Suprapubic skin (tissue), 4 donors: ENCODE measurements at regions not wholly inside any gene's neighbourhood (a gene's known extent, or its start where the extent isn't known, plus 50 kb on each side); places are given as distances from the start of the nearest gene placed in this dataset.

Experiments
- DNase-seq, 2 donors: peaks; one replicate each; pipeline ENCODE4 v3.0.0-alpha.2; 2019; ENCODE audit warnings: low spot score in 2 of 2
- H3K27ac ChIP-seq: fragments of 200-600 bp; sonication (generic); one replicate; pipeline ENCODE4 v1.5.1; 2019
- H3K27me3 ChIP-seq: fragments of 200-600 bp; sonication (generic); one replicate; pipeline ENCODE4 v1.5.1; 2019
- H3K36me3 ChIP-seq: fragments of 200-600 bp; sonication (generic); one replicate; pipeline ENCODE4 v1.5.1; 2019
- H3K4me1 ChIP-seq: fragments of 200-600 bp; sonication (generic); one replicate; pipeline ENCODE4 v1.5.1; 2019
- H3K4me3 ChIP-seq: fragments of 200-600 bp; sonication (generic); one replicate; pipeline ENCODE4 v1.5.1; 2019; ENCODE audit warnings: mild to moderate bottlenecking
- H3K9me3 ChIP-seq: fragments of 200-600 bp; sonication (generic); one replicate; pipeline ENCODE4 v1.5.1; 2019
- EP300 ChIP-seq: sonication (generic); formaldehyde crosslinking; IDR thresholded peaks from one replicate; pipeline ENCODE4 v1.6.1; 2017; ENCODE audit warnings: antibody characterized with exemption
- POLR2A ChIP-seq, 2 donors: fragments of 450-650 bp; IDR thresholded peaks; one replicate each; pipeline ENCODE4 v1.6.1; 2017; ENCODE audit warnings: antibody characterized with exemption in 2 of 2, mild to moderate bottlenecking in 2 of 2, moderate library complexity in 2 of 2
- POLR2AphosphoS5 ChIP-seq, 3 donors: sonication (generic); formaldehyde crosslinking; IDR thresholded peaks; one replicate each; pipeline ENCODE4 v1.6.1; 2017; ENCODE audit warnings: antibody characterized with exemption in 3 of 3
- WGBS: methylation state at CpG from one replicate; pipeline ENCODE4 v1.1.5; 2018; 5-methylcytosine and 5-hydroxymethylcytosine counted together
- TF ChIP-seq, protein P1 (sequence below), 2 donors: fragments of 200-600 bp in 1 of 2; fragments of 450-650 bp in 1 of 2; sonication (generic) in 1 of 2; IDR thresholded peaks; one replicate each; pipeline ENCODE4 v1.5.1; 2016 to 2019; ENCODE audit warnings: antibody characterized with exemption in 2 of 2, mild to moderate bottlenecking in 1 of 2, moderate library complexity in 1 of 2

DNA sequence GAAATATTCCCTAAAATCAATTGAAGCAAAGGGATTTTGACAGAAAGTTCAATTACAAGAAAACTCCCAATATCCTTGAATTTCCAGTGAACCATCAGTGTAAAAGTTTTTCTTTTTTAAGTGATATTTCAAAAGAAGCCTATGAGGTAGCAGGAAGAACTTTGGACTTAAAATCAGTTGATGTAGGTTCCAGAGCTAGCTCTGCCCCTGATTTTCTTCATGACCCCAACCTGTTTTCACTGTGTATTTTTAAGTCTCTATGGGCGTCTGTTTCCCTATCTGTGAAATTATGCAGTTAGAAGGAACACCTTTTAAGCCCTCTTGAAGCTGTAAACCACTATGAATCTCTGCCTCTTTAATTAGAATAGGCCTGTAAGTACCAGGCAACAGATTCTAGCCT is 66.2 kb upstream of the SLC1A1 start:
- Histone ChIP-seq H3K4me3 (no peak overlapping the region), H3K36me3 (no peaks in the 10 kb centered on the region), H3K9me3 (no peaks in the 10 kb centered on the region), H3K27ac (no peak overlapping the region), H3K27me3 (no peaks in the 10 kb centered on the region), H3K4me1 (no peaks in the 10 kb centered on the region)
- DNase-seq = no peak
- TF ChIP-seq POLR2A (IDR thresholded peaks at IDR 0.05) (no peak), POLR2AphosphoS5 (IDR thresholded peaks at IDR 0.05) (no peak), EP300 (no peak)
- TF ChIP-seq, protein P1, sequence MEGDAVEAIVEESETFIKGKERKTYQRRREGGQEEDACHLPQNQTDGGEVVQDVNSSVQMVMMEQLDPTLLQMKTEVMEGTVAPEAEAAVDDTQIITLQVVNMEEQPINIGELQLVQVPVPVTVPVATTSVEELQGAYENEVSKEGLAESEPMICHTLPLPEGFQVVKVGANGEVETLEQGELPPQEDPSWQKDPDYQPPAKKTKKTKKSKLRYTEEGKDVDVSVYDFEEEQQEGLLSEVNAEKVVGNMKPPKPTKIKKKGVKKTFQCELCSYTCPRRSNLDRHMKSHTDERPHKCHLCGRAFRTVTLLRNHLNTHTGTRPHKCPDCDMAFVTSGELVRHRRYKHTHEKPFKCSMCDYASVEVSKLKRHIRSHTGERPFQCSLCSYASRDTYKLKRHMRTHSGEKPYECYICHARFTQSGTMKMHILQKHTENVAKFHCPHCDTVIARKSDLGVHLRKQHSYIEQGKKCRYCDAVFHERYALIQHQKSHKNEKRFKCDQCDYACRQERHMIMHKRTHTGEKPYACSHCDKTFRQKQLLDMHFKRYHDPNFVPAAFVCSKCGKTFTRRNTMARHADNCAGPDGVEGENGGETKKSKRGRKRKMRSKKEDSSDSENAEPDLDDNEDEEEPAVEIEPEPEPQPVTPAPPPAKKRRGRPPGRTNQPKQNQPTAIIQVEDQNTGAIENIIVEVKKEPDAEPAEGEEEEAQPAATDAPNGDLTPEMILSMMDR (IDR thresholded peaks at IDR 0.05) = no peak
- 80% methylated on average over 1 of the region's 1 CpG for WGBS

DNA sequence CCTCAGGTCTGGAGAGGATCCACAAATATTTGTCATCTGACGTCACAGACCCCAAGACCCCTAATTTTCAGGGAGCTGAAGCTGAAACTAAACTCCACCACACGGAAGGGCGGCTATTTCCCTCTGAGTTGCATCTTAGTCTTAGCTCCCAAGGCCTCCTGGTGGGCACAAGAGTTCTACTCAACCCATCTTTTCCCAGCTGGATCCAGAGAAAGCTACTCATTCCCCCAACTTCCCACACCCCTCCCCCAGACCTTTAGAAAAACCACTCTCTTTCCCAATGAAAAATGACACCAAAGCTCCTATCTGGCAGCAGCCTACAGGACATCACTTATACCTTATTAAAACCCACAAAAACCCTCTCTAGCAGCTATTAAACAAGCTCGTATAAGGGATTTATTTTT is 67.1 kb upstream of the SLC1A1 start:
- H3K4me1 ChIP-seq = no peaks in the 10 kb centered on the region
- no peaks in the 10 kb centered on the region for H3K36me3 ChIP-seq
- no peaks in the 10 kb centered on the region for H3K27me3 ChIP-seq
- H3K4me3 ChIP-seq = no peak overlapping the region
- no peak for DNase-seq
- WGBS = 66% methylated on average over 4 of the region's 4 CpGs
- H3K9me3 ChIP-seq = no peaks in the 10 kb centered on the region
- no peak overlapping the region for H3K27ac ChIP-seq
- TF ChIP-seq POLR2A (IDR thresholded peaks at IDR 0.05) = no peak
- no peak for TF ChIP-seq EP300
- no peak for TF ChIP-seq POLR2AphosphoS5 (IDR thresholded peaks at IDR 0.05)
- TF ChIP-seq, protein P1 (IDR thresholded peaks at IDR 0.05) = no peak

DNA sequence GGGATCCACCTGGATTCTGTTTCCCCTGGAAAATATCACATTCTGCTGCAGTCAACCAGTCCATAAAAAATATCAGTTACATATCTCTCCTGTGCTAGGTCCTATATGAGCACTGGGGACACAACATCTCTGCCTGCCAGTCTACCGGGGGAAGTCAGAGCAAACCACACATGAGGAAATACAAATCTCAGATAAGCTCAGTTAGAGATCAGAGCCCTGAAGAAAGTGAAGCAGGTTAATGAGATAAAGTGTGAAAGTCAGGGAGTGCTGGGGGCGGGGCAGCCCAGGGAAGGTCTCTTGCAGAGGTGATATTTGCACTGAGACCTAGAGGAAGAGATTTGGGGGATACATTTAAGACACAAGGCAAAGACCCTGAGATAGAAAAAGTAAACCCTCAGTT is 67.8 kb upstream of the SLC1A1 start:
- TF ChIP-seq POLR2A (IDR thresholded peaks at IDR 0.05) = no peak
- TF ChIP-seq, protein P1 (IDR thresholded peaks at IDR 0.05) = no peak
- no peak for TF ChIP-seq POLR2AphosphoS5 (IDR thresholded peaks at IDR 0.05)
- no peak for TF ChIP-seq EP300
- no peaks in the 10 kb centered on the region for H3K9me3 ChIP-seq
- DNase-seq = no peak

DNA sequence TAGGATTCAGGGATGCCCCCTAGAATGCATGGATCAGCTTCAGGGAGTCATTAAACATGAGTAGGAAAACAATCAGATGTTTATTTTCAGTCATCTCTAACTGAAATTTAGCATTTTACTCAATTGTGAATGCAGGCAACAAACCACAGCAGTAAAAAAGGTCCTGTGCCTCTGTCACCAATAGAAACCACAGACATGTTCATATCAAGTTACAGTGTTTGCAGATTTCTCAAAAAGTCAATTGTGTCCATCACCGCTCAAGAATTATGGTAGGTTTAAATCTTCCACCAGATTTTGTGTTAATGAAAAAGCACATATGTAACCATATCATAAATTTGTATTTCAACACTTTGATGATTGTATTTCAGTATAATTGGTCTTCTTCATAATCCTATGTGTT is 68.4 kb upstream of the SLC1A1 start:
- TF ChIP-seq POLR2A (IDR thresholded peaks at IDR 0.05) (no peak), POLR2AphosphoS5 (IDR thresholded peaks at IDR 0.05) (no peak)
- no peak overlapping the region for H3K4me3 ChIP-seq
- H3K36me3 ChIP-seq = no peaks in the 10 kb centered on the region
- no peak for DNase-seq
- H3K27me3 ChIP-seq = no peaks in the 10 kb centered on the region
- H3K4me1 ChIP-seq = no peaks in the 10 kb centered on the region
- H3K9me3 ChIP-seq = no peaks in the 10 kb centered on the region
- WGBS = 90% methylated on average over 1 of the region's 1 CpG
- no peak overlapping the region for H3K27ac ChIP-seq

More for the DNA sequence above, 67.8 kb upstream of the SLC1A1 start:
- Histone ChIP-seq H3K27ac (no peak overlapping the region), H3K27me3 (no peaks in the 10 kb centered on the region), H3K36me3 (no peaks in the 10 kb centered on the region), H3K4me3 (no peak overlapping the region), H3K4me1 (no peaks in the 10 kb centered on the region)
- 78% methylated on average over 2 of the region's 2 CpGs for WGBS

DNA sequence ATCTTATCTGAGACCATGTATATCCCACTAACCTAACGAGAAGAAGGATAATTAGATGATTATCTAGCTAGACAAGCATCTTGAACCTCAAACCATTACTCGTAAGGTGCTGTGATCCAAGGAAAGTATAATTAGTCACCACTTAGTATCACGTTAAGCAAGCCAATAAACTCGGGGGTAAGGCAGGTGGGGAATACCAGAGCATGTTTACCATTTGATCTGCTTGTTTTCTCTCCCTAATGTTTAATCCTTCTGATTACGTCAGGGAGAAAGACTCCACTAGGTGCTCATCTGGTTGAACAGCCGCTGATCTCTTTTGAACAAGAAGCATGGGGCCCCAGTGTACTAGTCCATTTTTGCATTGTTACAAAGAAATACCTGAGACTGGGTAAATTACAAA is 69.9 kb upstream of the SLC1A1 start:
- no peak for DNase-seq
- no peak for TF ChIP-seq POLR2AphosphoS5 (IDR thresholded peaks at IDR 0.05)
- TF ChIP-seq, protein P1 (IDR thresholded peaks at IDR 0.05) = no peak
- no peak for TF ChIP-seq POLR2A (IDR thresholded peaks at IDR 0.05)
- TF ChIP-seq EP300 = no peak
- Histone ChIP-seq H3K36me3 (no peaks in the 10 kb centered on the region), H3K27me3 (no peaks in the 10 kb centered on the region), H3K9me3 (no peaks in the 10 kb centered on the region), H3K27ac (no peak overlapping the region), H3K4me1 (no peaks in the 10 kb centered on the region), H3K4me3 (no peak overlapping the region)
- WGBS = 59% methylated on average over 6 of the region's 6 CpGs
